Liver (tissue), 8 donors: ENCODE measurements at regions not wholly inside any gene's neighbourhood (a gene's known extent, or its start where the extent isn't known, plus 50 kb on each side); places are given as distances from the start of the nearest gene placed in this dataset.

ENCODE experiments used
- DNase-seq: peaks from one replicate; pipeline ENCODE4 v3.0.0-alpha.2; 2017; ENCODE audit warnings: low spot score
- H3K27ac ChIP-seq, 2 donors: one replicate each; pipeline ENCODE4 v1.7.0; 2013; ENCODE audit warnings: inconsistent platforms in 2 of 2, low read length in 2 of 2, control low read depth in 1 of 2, low read depth in 1 of 2, mild to moderate bottlenecking in 1 of 2
- H3K27me3 ChIP-seq, 4 donors: one replicate each; pipeline versions ENCODE4 v1.6.1 to v1.7.0; 2013; ENCODE audit warnings: low read length in 3 of 4, inconsistent platforms in 1 of 4, mild to moderate bottlenecking in 1 of 4, moderate library complexity in 1 of 4; ENCODE audit not compliant: control insufficient read depth in 4 of 4, insufficient read depth in 4 of 4
- H3K36me3 ChIP-seq, 4 donors: one replicate each; pipeline versions ENCODE4 v1.6.1 to v1.7.0; 2013; ENCODE audit warnings: low read length in 3 of 4, mild to moderate bottlenecking in 3 of 4, low read depth in 1 of 4, moderate library complexity in 1 of 4; ENCODE audit not compliant: control insufficient read depth in 4 of 4, insufficient read depth in 3 of 4
- H3K4me1 ChIP-seq, 4 donors: one replicate each; pipeline versions ENCODE4 v1.6.1 to v1.7.0; 2013; ENCODE audit warnings: low read length in 3 of 4, mild to moderate bottlenecking in 3 of 4, moderate library complexity in 1 of 4; ENCODE audit not compliant: control insufficient read depth in 4 of 4, insufficient read depth in 4 of 4
- H3K4me3 ChIP-seq, 3 donors: one replicate each; pipeline versions ENCODE4 v1.6.1 to v1.7.0; 2013; ENCODE audit warnings: low read length in 3 of 3, control low read depth in 1 of 3, low read depth in 1 of 3, mild to moderate bottlenecking in 1 of 3
- H3K9ac ChIP-seq, 2 donors: one replicate each; pipeline ENCODE4 v1.7.0; 2013; ENCODE audit warnings: low read length in 2 of 2, mild to moderate bottlenecking in 2 of 2, moderate library complexity in 2 of 2, control low read depth in 1 of 2, low read depth in 1 of 2
- H3K9me3 ChIP-seq, 4 donors: one replicate each; pipeline versions ENCODE4 v1.6.1 to v1.7.0; 2013; ENCODE audit warnings: low read length in 3 of 4; ENCODE audit not compliant: control insufficient read depth in 4 of 4
- EGR1 ChIP-seq, 2 donors: IDR thresholded peaks; 2 replicates each; pipeline ENCODE4 v1.6.1; 2016 to 2018; ENCODE audit warnings: antibody characterized with exemption in 2 of 2, low read depth in 2 of 2
- FOXA1 ChIP-seq: IDR thresholded peaks from 2 replicates; pipeline ENCODE4 v1.6.1; 2016; ENCODE audit warnings: antibody characterized with exemption
- GABPA ChIP-seq, 2 donors: IDR thresholded peaks in 1 of 2; conservative IDR thresholded peaks in 1 of 2; 2 replicates each; pipeline ENCODE4 v1.6.1; 2016; ENCODE audit warnings: antibody characterized with exemption in 2 of 2, mild to moderate bottlenecking in 1 of 2, moderate library complexity in 1 of 2
- HNF4A ChIP-seq, 2 donors: conservative IDR thresholded peaks; 2 replicates each; pipeline ENCODE4 v1.6.1; 2016; ENCODE audit warnings: antibody characterized with exemption in 2 of 2, mild to moderate bottlenecking in 2 of 2
- HNF4G ChIP-seq: IDR thresholded peaks from 2 replicates; pipeline ENCODE4 v1.6.1; 2016; ENCODE audit warnings: antibody characterized with exemption
- JUND ChIP-seq, 2 donors: IDR thresholded peaks; 2 replicates each; pipeline ENCODE4 v1.6.1; 2016; ENCODE audit warnings: antibody characterized with exemption in 2 of 2
- NR2F2 ChIP-seq: IDR thresholded peaks from 2 replicates; pipeline ENCODE4 v1.6.1; 2016; ENCODE audit warnings: antibody characterized with exemption
- RAD21 ChIP-seq, 2 donors: IDR thresholded peaks; 2 replicates each; pipeline ENCODE4 v1.6.1; 2016; ENCODE audit warnings: antibody characterized with exemption in 2 of 2, mild to moderate bottlenecking in 2 of 2
- RXRA ChIP-seq, 2 donors: IDR thresholded peaks; 2 replicates each; pipeline ENCODE4 v1.6.1; 2017 to 2018; ENCODE audit warnings: antibody characterized with exemption in 2 of 2, mild to moderate bottlenecking in 1 of 2
- SP1 ChIP-seq: IDR thresholded peaks from 2 replicates; pipeline ENCODE4 v1.6.1; 2018; ENCODE audit warnings: antibody characterized with exemption, mild to moderate bottlenecking
- TAF1 ChIP-seq: conservative IDR thresholded peaks from 2 replicates; pipeline ENCODE4 v1.6.1; 2016; ENCODE audit warnings: antibody characterized with exemption, mild to moderate bottlenecking
- whole genome bisulfite sequencing: extraction: QIAGEN DNeasy Blood & Tissue Kit; methylation state at CpG from one replicate; pipeline ENCODE4 v1.1.7; 2013; 5-methylcytosine and 5-hydroxymethylcytosine counted together
- TF ChIP-seq, protein P1 (sequence below): IDR thresholded peaks from 2 replicates; pipeline ENCODE4 v1.6.1; 2016; ENCODE audit warnings: antibody characterized with exemption, mild to moderate bottlenecking
- TF ChIP-seq, protein P2 (sequence below): IDR thresholded peaks from 2 replicates; pipeline ENCODE4 v1.6.1; 2016; ENCODE audit warnings: antibody characterized with exemption
- TF ChIP-seq, protein P3 (sequence below): IDR thresholded peaks from 2 replicates; pipeline ENCODE4 v1.6.1; 2016; ENCODE audit warnings: antibody characterized with exemption
- TF ChIP-seq, protein P4 (sequence below): fragments of 150-350 bp; IDR thresholded peaks from 2 replicates; pipeline ENCODE4 v1.5.1; 2017; ENCODE audit warnings: improper control_type of control experiment, low read depth, low read length; ENCODE audit not compliant: missing input control
- donor health status: healthy.
- donor health status: healthy.
- donor health status: healthy.
- donor health status: healthy.
- donor health status: healthy.

DNA sequence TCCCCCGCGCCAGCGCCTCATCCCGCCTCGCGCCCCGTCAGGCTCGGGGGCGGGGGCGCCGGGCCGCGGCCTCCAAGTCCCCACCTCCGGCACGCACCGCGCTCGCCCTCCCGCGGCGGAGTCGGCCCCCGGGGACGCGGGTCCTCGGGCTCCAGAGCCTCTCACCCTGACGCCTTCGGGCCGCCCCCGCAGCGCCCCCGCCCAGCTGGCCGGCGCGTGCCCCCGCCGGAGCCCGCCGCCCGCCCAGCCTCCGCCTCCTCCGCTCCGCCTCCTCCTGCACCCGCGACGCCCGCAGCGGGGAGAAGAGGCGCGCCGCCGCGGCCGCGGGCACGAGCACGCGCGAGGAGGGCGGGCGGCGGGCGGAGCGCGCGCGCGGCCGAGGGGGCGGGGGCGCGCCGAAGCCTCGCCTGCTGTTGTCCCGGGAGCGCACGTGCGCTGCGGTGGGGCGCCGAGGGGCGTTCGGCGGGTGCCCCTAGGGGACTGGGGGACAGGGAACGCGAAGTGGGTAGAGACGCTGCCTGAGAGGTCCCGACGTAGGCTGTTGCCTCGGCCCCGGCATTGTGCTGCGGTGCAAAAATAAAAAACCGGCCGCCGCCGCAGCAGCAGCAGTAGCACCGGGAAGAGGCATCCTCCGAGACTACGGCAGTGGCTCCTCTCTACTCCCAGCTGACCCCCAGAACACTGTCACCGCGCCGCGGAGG, 87.4 kb upstream of the ARHGAP32 start (continued):
- TF ChIP-seq, protein P1, sequence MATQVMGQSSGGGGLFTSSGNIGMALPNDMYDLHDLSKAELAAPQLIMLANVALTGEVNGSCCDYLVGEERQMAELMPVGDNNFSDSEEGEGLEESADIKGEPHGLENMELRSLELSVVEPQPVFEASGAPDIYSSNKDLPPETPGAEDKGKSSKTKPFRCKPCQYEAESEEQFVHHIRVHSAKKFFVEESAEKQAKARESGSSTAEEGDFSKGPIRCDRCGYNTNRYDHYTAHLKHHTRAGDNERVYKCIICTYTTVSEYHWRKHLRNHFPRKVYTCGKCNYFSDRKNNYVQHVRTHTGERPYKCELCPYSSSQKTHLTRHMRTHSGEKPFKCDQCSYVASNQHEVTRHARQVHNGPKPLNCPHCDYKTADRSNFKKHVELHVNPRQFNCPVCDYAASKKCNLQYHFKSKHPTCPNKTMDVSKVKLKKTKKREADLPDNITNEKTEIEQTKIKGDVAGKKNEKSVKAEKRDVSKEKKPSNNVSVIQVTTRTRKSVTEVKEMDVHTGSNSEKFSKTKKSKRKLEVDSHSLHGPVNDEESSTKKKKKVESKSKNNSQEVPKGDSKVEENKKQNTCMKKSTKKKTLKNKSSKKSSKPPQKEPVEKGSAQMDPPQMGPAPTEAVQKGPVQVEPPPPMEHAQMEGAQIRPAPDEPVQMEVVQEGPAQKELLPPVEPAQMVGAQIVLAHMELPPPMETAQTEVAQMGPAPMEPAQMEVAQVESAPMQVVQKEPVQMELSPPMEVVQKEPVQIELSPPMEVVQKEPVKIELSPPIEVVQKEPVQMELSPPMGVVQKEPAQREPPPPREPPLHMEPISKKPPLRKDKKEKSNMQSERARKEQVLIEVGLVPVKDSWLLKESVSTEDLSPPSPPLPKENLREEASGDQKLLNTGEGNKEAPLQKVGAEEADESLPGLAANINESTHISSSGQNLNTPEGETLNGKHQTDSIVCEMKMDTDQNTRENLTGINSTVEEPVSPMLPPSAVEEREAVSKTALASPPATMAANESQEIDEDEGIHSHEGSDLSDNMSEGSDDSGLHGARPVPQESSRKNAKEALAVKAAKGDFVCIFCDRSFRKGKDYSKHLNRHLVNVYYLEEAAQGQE, result no peak
- no peak for TF ChIP-seq EGR1 (IDR thresholded peaks at IDR 0.05; ENCODE audit: low read depth in 2 of 2)

DNA sequence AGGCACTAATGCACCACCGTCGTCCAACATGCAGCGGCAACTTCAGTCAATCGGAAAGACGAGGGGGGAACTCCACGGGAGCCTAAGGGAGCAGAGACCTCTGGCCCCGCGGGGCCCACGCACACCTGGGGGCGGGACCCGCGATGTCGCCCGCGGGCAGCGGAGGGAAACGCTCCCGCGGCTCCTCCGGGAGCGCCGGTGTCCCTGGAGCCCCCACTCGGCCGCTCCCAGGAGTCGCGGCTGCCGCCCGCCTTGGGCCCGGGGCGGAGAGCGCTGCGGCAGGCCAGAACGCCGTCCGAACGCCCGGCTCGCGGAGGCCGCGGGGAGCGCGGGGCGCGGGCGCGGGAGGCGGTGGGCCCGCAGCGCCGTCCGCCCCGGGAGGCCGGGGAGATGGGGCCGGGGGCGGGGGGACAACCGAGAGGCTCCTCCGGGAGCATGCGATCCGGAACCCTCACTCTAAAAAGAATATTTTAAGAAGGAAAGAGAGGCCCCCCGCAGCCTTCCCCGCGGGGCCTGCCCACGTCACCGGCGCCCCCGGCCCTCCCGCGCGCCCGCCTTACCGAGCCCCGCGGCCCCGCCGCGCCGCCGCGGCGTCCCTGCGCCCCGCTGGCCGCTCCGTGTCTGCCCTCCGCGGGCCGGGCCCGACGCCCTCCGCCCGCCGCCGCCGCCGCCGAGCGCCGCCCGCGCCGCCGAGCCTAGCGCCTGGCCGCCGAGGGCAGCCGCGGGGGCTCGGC, 86.6 kb upstream of the ARHGAP32 start:
- no peak for DNase-seq
- H3K4me3 ChIP-seq, result peak overlapping the region; percentile 59 to 96 (median 74)
- no peaks in the 10 kb centered on the region for H3K9me3 ChIP-seq
- H3K27ac ChIP-seq, result no peak overlapping the region
- 1% methylated on average over 109 of the region's 109 CpGs for WGBS
- no peaks in the 10 kb centered on the region for H3K36me3 ChIP-seq
- H3K4me1 ChIP-seq, result peaks cover 9 to 56% (median 51%) of the 10 kb centered on the region in 4 donors
- peak overlapping the region in 1 of 2 donors; percentile 65 for H3K9ac ChIP-seq
- TF ChIP-seq, protein P2, sequence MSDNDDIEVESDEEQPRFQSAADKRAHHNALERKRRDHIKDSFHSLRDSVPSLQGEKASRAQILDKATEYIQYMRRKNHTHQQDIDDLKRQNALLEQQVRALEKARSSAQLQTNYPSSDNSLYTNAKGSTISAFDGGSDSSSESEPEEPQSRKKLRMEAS, result no peak
- TF ChIP-seq JUND (IDR thresholded peaks at IDR 0.05) (no peak), HNF4A (conservative IDR thresholded peaks at IDR 0.05) (no peak), NR2F2 (no peak), HNF4G (no peak), SP1 (no peak), TAF1 (no peak), FOXA1 (no peak), RAD21 (IDR thresholded peaks at IDR 0.05) (no peak), GABPA (IDR thresholded peaks at IDR 0.05 in 1 of 2, conservative IDR thresholded peaks at IDR 0.05 in 1 of 2) (no peak), RXRA (IDR thresholded peaks at IDR 0.05) (no peak)
- TF ChIP-seq, protein P1, result no peak
- TF ChIP-seq, protein P3, sequence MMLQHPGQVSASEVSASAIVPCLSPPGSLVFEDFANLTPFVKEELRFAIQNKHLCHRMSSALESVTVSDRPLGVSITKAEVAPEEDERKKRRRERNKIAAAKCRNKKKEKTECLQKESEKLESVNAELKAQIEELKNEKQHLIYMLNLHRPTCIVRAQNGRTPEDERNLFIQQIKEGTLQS, result no peak
- TF ChIP-seq, protein P4, sequence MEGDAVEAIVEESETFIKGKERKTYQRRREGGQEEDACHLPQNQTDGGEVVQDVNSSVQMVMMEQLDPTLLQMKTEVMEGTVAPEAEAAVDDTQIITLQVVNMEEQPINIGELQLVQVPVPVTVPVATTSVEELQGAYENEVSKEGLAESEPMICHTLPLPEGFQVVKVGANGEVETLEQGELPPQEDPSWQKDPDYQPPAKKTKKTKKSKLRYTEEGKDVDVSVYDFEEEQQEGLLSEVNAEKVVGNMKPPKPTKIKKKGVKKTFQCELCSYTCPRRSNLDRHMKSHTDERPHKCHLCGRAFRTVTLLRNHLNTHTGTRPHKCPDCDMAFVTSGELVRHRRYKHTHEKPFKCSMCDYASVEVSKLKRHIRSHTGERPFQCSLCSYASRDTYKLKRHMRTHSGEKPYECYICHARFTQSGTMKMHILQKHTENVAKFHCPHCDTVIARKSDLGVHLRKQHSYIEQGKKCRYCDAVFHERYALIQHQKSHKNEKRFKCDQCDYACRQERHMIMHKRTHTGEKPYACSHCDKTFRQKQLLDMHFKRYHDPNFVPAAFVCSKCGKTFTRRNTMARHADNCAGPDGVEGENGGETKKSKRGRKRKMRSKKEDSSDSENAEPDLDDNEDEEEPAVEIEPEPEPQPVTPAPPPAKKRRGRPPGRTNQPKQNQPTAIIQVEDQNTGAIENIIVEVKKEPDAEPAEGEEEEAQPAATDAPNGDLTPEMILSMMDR, result no peak
- no peaks in the 10 kb centered on the region for H3K27me3 ChIP-seq
